Left ventricle myocardium inferior (tissue), 1 donor: ENCODE measurements at regions not wholly inside any gene's neighbourhood (a gene's known extent, or its start where the extent isn't known, plus 50 kb on each side); places are given as distances from the start of the nearest gene placed in this dataset.

Source experiments
- DNase-seq: peaks from one replicate; pipeline ENCODE4 v3.0.0-alpha.2; 2020
- H3K27ac ChIP-seq: fragments of 200-600 bp; replicated peaks from 2 replicates; pipeline ENCODE4 v1.8.0; 2021
- H3K27me3 ChIP-seq: fragments of 200-600 bp; 2 replicates; pipeline ENCODE4 v1.8.0; 2021; ENCODE audit warnings: low read depth
- H3K36me3 ChIP-seq: fragments of 200-600 bp; 2 replicates; pipeline ENCODE4 v1.8.0; 2021
- H3K4me1 ChIP-seq: fragments of 200-600 bp; 2 replicates; pipeline ENCODE4 v1.8.0; 2021
- H3K4me3 ChIP-seq: fragments of 200-600 bp; 2 replicates; pipeline ENCODE4 v1.8.0; 2021; ENCODE audit warnings: mild to moderate bottlenecking, moderate library complexity
- H3K9me3 ChIP-seq: fragments of 200-600 bp; replicated peaks from 2 replicates; pipeline ENCODE4 v1.8.0; 2021
- CTCF ChIP-seq: fragments of 200-600 bp; IDR thresholded peaks from 2 replicates; pipeline ENCODE4 v1.8.0; 2021; ENCODE audit warnings: antibody characterized with exemption, mild to moderate bottlenecking, borderline replicate concordance
- intact Hi-C: fragments of 100-400 bp; cut with micrococcal nuclease; formaldehyde crosslinking; loops from one replicate; pipeline ENCODE4 v1.11.0; 2022
- donor health status: DM: no; HTN: yes; CAD: no; lungs with severe emphysema.

- H3K36me3 ChIP-seq, result no peaks in the 10 kb centered on the region
- no peak for DNase-seq
- no peaks in the 10 kb centered on the region for H3K27me3 ChIP-seq
- no peaks in the 10 kb centered on the region for H3K4me1 ChIP-seq
- H3K27ac ChIP-seq, result no peak overlapping the region
- H3K9me3 ChIP-seq, result no peaks in the 10 kb centered on the region
- no peak for TF ChIP-seq CTCF
- H3K4me3 ChIP-seq, result no peak overlapping the region
- intact Hi-C loops, result no loop called here
Observed at GRCh38 chr15:87638554-87639083, 617.9 kb downstream of the NTRK3 start.

- no peak overlapping the region for H3K4me3 ChIP-seq
- H3K36me3 ChIP-seq, result no peaks in the 10 kb centered on the region
- H3K4me1 ChIP-seq, result no peaks in the 10 kb centered on the region
- H3K27me3 ChIP-seq, result no peaks in the 10 kb centered on the region
- no peaks in the 10 kb centered on the region for H3K9me3 ChIP-seq
- H3K27ac ChIP-seq, result no peak overlapping the region
- no peak for TF ChIP-seq CTCF
- intact Hi-C loops, result no loop called here
- DNase-seq, result no peak
Observed at GRCh38 chr15:87634361-87634760, 622.2 kb downstream of the NTRK3 start.

- no peak overlapping the region for H3K4me3 ChIP-seq
- no peak for DNase-seq
- no peaks in the 10 kb centered on the region for H3K9me3 ChIP-seq
- H3K36me3 ChIP-seq, result no peaks in the 10 kb centered on the region
- H3K4me1 ChIP-seq, result no peaks in the 10 kb centered on the region
- TF ChIP-seq CTCF, result no peak
- H3K27ac ChIP-seq, result no peak overlapping the region
- no peaks in the 10 kb centered on the region for H3K27me3 ChIP-seq
- intact Hi-C loops, result no loop called here
Observed at GRCh38 chr15:87633525-87633924, 623.0 kb downstream of the NTRK3 start.

GRCh38 chr15:87632364-87632763, 624.2 kb downstream of the NTRK3 start:
- intact Hi-C loops, result no loop called here
- Histone ChIP-seq H3K27ac (no peak overlapping the region), H3K36me3 (no peaks in the 10 kb centered on the region), H3K27me3 (no peaks in the 10 kb centered on the region), H3K4me3 (no peak overlapping the region), H3K9me3 (no peaks in the 10 kb centered on the region), H3K4me1 (no peaks in the 10 kb centered on the region)
- no peak for DNase-seq
- TF ChIP-seq CTCF, result no peak

GRCh38 chr15:87631775-87632174, 624.8 kb downstream of the NTRK3 start:
- no peak for DNase-seq
- intact Hi-C loops, result no loop called here
- TF ChIP-seq CTCF, result no peak
- H3K4me1 ChIP-seq, result no peaks in the 10 kb centered on the region
- no peak overlapping the region for H3K27ac ChIP-seq
- H3K36me3 ChIP-seq, result no peaks in the 10 kb centered on the region
- no peaks in the 10 kb centered on the region for H3K27me3 ChIP-seq
- H3K9me3 ChIP-seq, result no peaks in the 10 kb centered on the region
- H3K4me3 ChIP-seq, result no peak overlapping the region

- no peaks in the 10 kb centered on the region for H3K36me3 ChIP-seq
- H3K4me3 ChIP-seq, result no peak overlapping the region
- TF ChIP-seq CTCF, result no peak
- no peak overlapping the region for H3K27ac ChIP-seq
- no peaks in the 10 kb centered on the region for H3K9me3 ChIP-seq
- no peaks in the 10 kb centered on the region for H3K4me1 ChIP-seq
- intact Hi-C loops, result no loop called here
- DNase-seq, result no peak
- no peaks in the 10 kb centered on the region for H3K27me3 ChIP-seq
Observed at GRCh38 chr15:87631093-87631492, 625.4 kb downstream of the NTRK3 start.
